GM23338 (cell line): ENCODE measurements at regions not wholly inside any gene's neighbourhood (a gene's known extent, or its start where the extent isn't known, plus 50 kb on each side); places are given as distances from the start of the nearest gene placed in this dataset.
A peak's percentile ranks its signal among the peaks of the same experiment; 100 is the strongest.

ENCODE experiments used
- ATAC-seq: fragments of 200-7000 bp; cut with Tn5 transposase; 3 replicates; pipeline ENCODE4 v1.9.1; 2020
- DNase-seq: peaks from one replicate; pipeline ENCODE4 v3.0.0-alpha.2; 2015; ENCODE audit warnings: low spot score
- H2AFZ ChIP-seq: fragments of 200-600 bp; sonication (generic); 2 replicates; pipeline ENCODE4 v1.8.0; 2016; ENCODE audit warnings: antibody characterized with exemption, mild to moderate bottlenecking, moderate library complexity
- H3F3A ChIP-seq: fragments of 200-600 bp; sonication (generic); replicated peaks from 2 replicates; pipeline ENCODE4 v1.8.0; 2017; ENCODE audit warnings: antibody characterized with exemption, mixed run types, low read depth
- H3K27ac ChIP-seq: fragments of 200-600 bp; sonication (generic); 2 replicates; pipeline ENCODE4 v1.6.1; 2016; ENCODE audit warnings: low read depth
- H3K27me3 ChIP-seq: fragments of 200-600 bp; sonication (generic); 2 replicates; pipeline ENCODE4 v1.8.0; 2016; ENCODE audit warnings: mild to moderate bottlenecking, mixed run types, moderate library complexity; ENCODE audit not compliant: insufficient read depth
- H3K36me3 ChIP-seq: fragments of 200-600 bp; sonication (generic); 2 replicates; pipeline ENCODE4 v1.8.0; 2016; ENCODE audit warnings: mild to moderate bottlenecking; ENCODE audit not compliant: insufficient read depth
- H3K4me1 ChIP-seq: fragments of 200-600 bp; sonication (generic); 2 replicates; pipeline ENCODE4 v1.8.0; 2016; ENCODE audit warnings: mild to moderate bottlenecking, moderate library complexity; ENCODE audit not compliant: insufficient read depth
- H3K4me2 ChIP-seq: fragments of 200-600 bp; sonication (generic); 2 replicates; pipeline ENCODE4 v1.7.1; 2017; ENCODE audit warnings: mixed run types
- H3K4me3 ChIP-seq: fragments of 200-600 bp; sonication (generic); 2 replicates; pipeline ENCODE4 v1.6.1; 2016; ENCODE audit warnings: mixed run types
- H3K79me2 ChIP-seq: fragments of 200-600 bp; sonication (generic); replicated peaks from 2 replicates; pipeline ENCODE4 v1.8.0; 2017; ENCODE audit warnings: mild to moderate bottlenecking; ENCODE audit not compliant: insufficient read depth
- H3K9me2 ChIP-seq: fragments of 200-600 bp; sonication (generic); 2 replicates; pipeline ENCODE4 v1.8.0; 2017; ENCODE audit not compliant: insufficient read depth
- H4K20me1 ChIP-seq: fragments of 200-600 bp; sonication (generic); replicated peaks from 2 replicates; pipeline ENCODE4 v1.8.0; 2017; ENCODE audit warnings: mild to moderate bottlenecking; ENCODE audit not compliant: insufficient read depth
- H3K27ac Mint-ChIP-seq: 2 replicates; pipeline ENCODE4 v1.8.0; 2020; ENCODE audit warnings: inconsistent platforms, mild to moderate bottlenecking, moderate library complexity, mixed read lengths
- H3K27me3 Mint-ChIP-seq: 3 replicates; pipeline ENCODE4 v1.8.0; 2022; ENCODE audit warnings: low read depth, mild to moderate bottlenecking, moderate library complexity, mixed read lengths, inconsistent platforms; ENCODE audit not compliant: insufficient read depth, poor library complexity
- H3K36me3 Mint-ChIP-seq: 3 replicates; pipeline ENCODE4 v1.8.0; 2021; ENCODE audit warnings: low read depth, mild to moderate bottlenecking, inconsistent platforms, moderate library complexity, mixed read lengths
- H3K4me1 Mint-ChIP-seq: 3 replicates; pipeline ENCODE4 v1.8.0; 2020; ENCODE audit warnings: mild to moderate bottlenecking, inconsistent platforms, mixed read lengths
- H3K4me3 Mint-ChIP-seq: 3 replicates; pipeline ENCODE4 v1.8.0; 2021; ENCODE audit warnings: moderate library complexity, mild to moderate bottlenecking, inconsistent platforms, mixed read lengths
- H3K9me3 Mint-ChIP-seq: 3 replicates; pipeline ENCODE4 v1.8.0; 2020; ENCODE audit warnings: moderate library complexity, mild to moderate bottlenecking, inconsistent platforms, mixed read lengths
- CREB1 ChIP-seq: fragments of 250-450 bp; sonication (Bioruptor Pico); IDR thresholded peaks from 2 replicates; pipeline ENCODE4 v1.5.0; 2020; ENCODE audit warnings: low read depth, mild to moderate bottlenecking, moderate library complexity
- EZH2 ChIP-seq: fragments of 200-600 bp; sonication (generic); IDR thresholded peaks from one replicate; pipeline ENCODE4 v1.8.0; 2017; ENCODE audit warnings: antibody characterized with exemption, mild to moderate bottlenecking, low read depth; ENCODE audit not compliant: unreplicated experiment
- EZH2phosphoT487 ChIP-seq: fragments of 200-600 bp; sonication (generic); IDR thresholded peaks from one replicate; pipeline ENCODE4 v1.8.1; 2018; ENCODE audit warnings: antibody characterized with exemption; ENCODE audit not compliant: unreplicated experiment
- JUNB ChIP-seq: IDR thresholded peaks from one replicate; pipeline ENCODE4 v1.6.1; 2016; ENCODE audit warnings: antibody characterized with exemption; ENCODE audit not compliant: unreplicated experiment
- NANOG ChIP-seq: IDR thresholded peaks from 2 replicates; pipeline ENCODE4 v1.6.1; 2016; ENCODE audit warnings: antibody characterized with exemption, borderline replicate concordance
- POLR2AphosphoS5 ChIP-seq: IDR thresholded peaks from 2 replicates; pipeline ENCODE4 v1.6.1; 2016; ENCODE audit warnings: antibody characterized with exemption, low read depth
- REST ChIP-seq: IDR thresholded peaks from one replicate; pipeline ENCODE4 v1.6.1; 2018; ENCODE audit warnings: antibody characterized with exemption; ENCODE audit not compliant: unreplicated experiment
- STAT1 ChIP-seq: IDR thresholded peaks from one replicate; pipeline ENCODE4 v1.6.1; 2016; ENCODE audit warnings: antibody characterized with exemption; ENCODE audit not compliant: unreplicated experiment
- ZNF114 ChIP-seq: fragments of 250-450 bp; sonication (Bioruptor Pico); IDR thresholded peaks from 2 replicates; pipeline ENCODE4 v1.5.0; 2020; ENCODE audit warnings: mild to moderate bottlenecking, moderate library complexity
- ZNF331 ChIP-seq: fragments of 250-450 bp; sonication (Bioruptor Pico); IDR thresholded peaks from 2 replicates; pipeline ENCODE4 v1.5.0; 2020; ENCODE audit warnings: low read depth, mild to moderate bottlenecking, moderate library complexity
- ZNF462 ChIP-seq: fragments of 250-450 bp; sonication (Bioruptor Pico); IDR thresholded peaks from 2 replicates; pipeline ENCODE4 v1.5.0; 2020; ENCODE audit warnings: mild to moderate bottlenecking, moderate library complexity
- TF ChIP-seq, protein P1 (sequence below), 2 experiments: fragments of 200-600 bp in 1 of 2; sonication (generic) in 1 of 2; conservative IDR thresholded peaks; 2 replicates each; pipeline versions ENCODE4 v1.5.1 to v1.6.1; 2016 to 2017; ENCODE audit warnings: antibody characterized with exemption in 2 of 2, low read depth in 2 of 2, mild to moderate bottlenecking in 2 of 2, moderate library complexity in 1 of 2

- H3K4me3 ChIP-seq, result no peak overlapping the region
- no peaks in the 10 kb centered on the region for H3K36me3 Mint-ChIP-seq
- no peaks in the 10 kb centered on the region for H3K36me3 ChIP-seq
- H3K4me3 Mint-ChIP-seq, result no peak overlapping the region
- no peaks in the 10 kb centered on the region for H3K4me1 ChIP-seq
- peaks cover 2% of the 10 kb centered on the region; the same call in 1 of the 3 replicates for H3K4me1 Mint-ChIP-seq
- H4K20me1 ChIP-seq, result no peaks in the 10 kb centered on the region
- no peak overlapping the region for H3K4me2 ChIP-seq
- no peaks in the 10 kb centered on the region for H3K79me2 ChIP-seq
- peak overlapping the region; percentile 83 for H2AFZ ChIP-seq
- no peaks in the 10 kb centered on the region for H3K27me3 ChIP-seq
- H3K27me3 Mint-ChIP-seq, result no peaks in the 10 kb centered on the region
- ATAC-seq (no peak), DNase-seq (no peak)
- H3F3A ChIP-seq, result no peaks in the 10 kb centered on the region
- H3K9me3 Mint-ChIP-seq, result no peaks in the 10 kb centered on the region
- H3K9me2 ChIP-seq, result no peaks in the 10 kb centered on the region
- H3K27ac Mint-ChIP-seq, result no peak overlapping the region
- TF ChIP-seq NANOG (no peak), EZH2phosphoT487 (no peak), ZNF331 (CRISPR knock-in tag) (no peak), CREB1 (no peak), STAT1 (no peak), ZNF462 (CRISPR knock-in tag) (no peak), JUNB (no peak), POLR2AphosphoS5 (no peak), REST (no peak), ZNF114 (CRISPR knock-in tag) (no peak), EZH2 (no peak)
- TF ChIP-seq, protein P1, sequence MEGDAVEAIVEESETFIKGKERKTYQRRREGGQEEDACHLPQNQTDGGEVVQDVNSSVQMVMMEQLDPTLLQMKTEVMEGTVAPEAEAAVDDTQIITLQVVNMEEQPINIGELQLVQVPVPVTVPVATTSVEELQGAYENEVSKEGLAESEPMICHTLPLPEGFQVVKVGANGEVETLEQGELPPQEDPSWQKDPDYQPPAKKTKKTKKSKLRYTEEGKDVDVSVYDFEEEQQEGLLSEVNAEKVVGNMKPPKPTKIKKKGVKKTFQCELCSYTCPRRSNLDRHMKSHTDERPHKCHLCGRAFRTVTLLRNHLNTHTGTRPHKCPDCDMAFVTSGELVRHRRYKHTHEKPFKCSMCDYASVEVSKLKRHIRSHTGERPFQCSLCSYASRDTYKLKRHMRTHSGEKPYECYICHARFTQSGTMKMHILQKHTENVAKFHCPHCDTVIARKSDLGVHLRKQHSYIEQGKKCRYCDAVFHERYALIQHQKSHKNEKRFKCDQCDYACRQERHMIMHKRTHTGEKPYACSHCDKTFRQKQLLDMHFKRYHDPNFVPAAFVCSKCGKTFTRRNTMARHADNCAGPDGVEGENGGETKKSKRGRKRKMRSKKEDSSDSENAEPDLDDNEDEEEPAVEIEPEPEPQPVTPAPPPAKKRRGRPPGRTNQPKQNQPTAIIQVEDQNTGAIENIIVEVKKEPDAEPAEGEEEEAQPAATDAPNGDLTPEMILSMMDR (conservative IDR thresholded peaks at IDR 0.05; ENCODE audit: low read depth in 2 of 2), result no peak
- H3K27ac ChIP-seq, result no peak overlapping the region
These were observed 67.3 kb downstream of the HSPB8 start for GRCh38 chr12:119245904-119246494.
